ENCODE measurements at regions not wholly inside any gene's neighbourhood (a gene's known extent, or its start where the extent isn't known, plus 50 kb on each side); places are given as distances from the start of the nearest gene placed in this dataset.

- peaks cover 3% of the 10 kb centered on the region; the same call in 1 of the 2 replicates for H3K9me2 ChIP-seq (ENCODE audit: insufficient read depth)
- H3K27ac ChIP-seq = no peak overlapping the region
- no peaks in the 10 kb centered on the region for H3K27me3 ChIP-seq (replicated peaks; ENCODE audit: insufficient read depth)
- TF ChIP-seq EZH2 (IDR thresholded peaks at IDR 0.05; ENCODE audit: insufficient read depth, poor library complexity, severe bottlenecking) = no peak
- TF ChIP-seq EZH2phosphoT487 (IDR thresholded peaks at IDR 0.05; ENCODE audit: insufficient read depth, low read depth) = no peak
- no peaks in the 10 kb centered on the region for H3K4me1 ChIP-seq (ENCODE audit: insufficient read depth)
- H3K4me3 ChIP-seq = no peak overlapping the region
- H3K9ac ChIP-seq = no peak overlapping the region
- H3K9me3 ChIP-seq (ENCODE audit: low read depth) = no peaks in the 10 kb centered on the region
- no peak overlapping the region for H3K4me2 ChIP-seq (ENCODE audit: unreplicated experiment)
- in situ Hi-C loops (cut with MboI) = no loop called here
- 0 out of 2 replicates have a peak, but pooled peaks cover 4% of the 10 kb centered on the region for H3F3A ChIP-seq (ENCODE audit: insufficient read depth)
- no peaks in the 10 kb centered on the region for H4K20me1 ChIP-seq (ENCODE audit: insufficient read depth)
- no peaks in the 10 kb centered on the region for H3K79me2 ChIP-seq (ENCODE audit: insufficient read depth)
- H2AFZ ChIP-seq = no peak overlapping the region
- DNase-seq = no peak
- no peaks in the 10 kb centered on the region for H3K36me3 ChIP-seq (ENCODE audit: low read depth)
Measured at GRCh38 chr1:96552451-96552850, 169.1 kb upstream of the PTBP2 start.

- H3K79me2 ChIP-seq (ENCODE audit: insufficient read depth) = no peaks in the 10 kb centered on the region
- in situ Hi-C loops (cut with MboI) = no loop called here
- DNase-seq = no peak
Measured at GRCh38 chr1:96553811-96554210, 167.8 kb upstream of the PTBP2 start.

GRCh38 chr1:96554364-96554763, 167.2 kb upstream of the PTBP2 start:
- H3K79me2 ChIP-seq (ENCODE audit: insufficient read depth) = no peaks in the 10 kb centered on the region
- no peak overlapping the region for H2AFZ ChIP-seq
- DNase-seq = no peak
- H4K20me1 ChIP-seq (ENCODE audit: insufficient read depth) = no peaks in the 10 kb centered on the region
- peaks cover 13% of the 10 kb centered on the region for H3F3A ChIP-seq (ENCODE audit: insufficient read depth)
- H3K4me1 ChIP-seq (ENCODE audit: insufficient read depth) = peaks cover 12% of the 10 kb centered on the region
- no peaks in the 10 kb centered on the region for H3K27me3 ChIP-seq (replicated peaks; ENCODE audit: insufficient read depth)
- TF ChIP-seq EZH2 (IDR thresholded peaks at IDR 0.05; ENCODE audit: insufficient read depth, poor library complexity, severe bottlenecking) (no peak), EZH2phosphoT487 (IDR thresholded peaks at IDR 0.05; ENCODE audit: insufficient read depth, low read depth) (no peak)
- H3K9ac ChIP-seq = no peak overlapping the region
- H3K4me3 ChIP-seq = no peak overlapping the region
- no peaks in the 10 kb centered on the region for H3K9me3 ChIP-seq (ENCODE audit: low read depth)
- peaks cover 3% of the 10 kb centered on the region; the same call in 1 of the 2 replicates for H3K9me2 ChIP-seq (ENCODE audit: insufficient read depth)
- H3K4me2 ChIP-seq (ENCODE audit: unreplicated experiment) = no peak overlapping the region
- H3K27ac ChIP-seq = no peak overlapping the region
- 90 to 92% methylated on average over 4 of the region's 4 CpGs for WGBS, 2 experiments (ENCODE audit: low coverage in 1 of 2, low lambda C conversion rate in 2 of 2, missing lambda C conversion rate in 2 of 2)
- no peaks in the 10 kb centered on the region for H3K36me3 ChIP-seq (ENCODE audit: low read depth)
- in situ Hi-C loops (cut with MboI) = no loop called here

More at GRCh38 chr1:96553811-96554210, 167.8 kb upstream of the PTBP2 start:
- Histone ChIP-seq H3F3A (ENCODE audit: insufficient read depth) (0 out of 2 replicates have a peak, but pooled peaks cover 9% of the 10 kb centered on the region), H2AFZ (no peak overlapping the region), H3K4me1 (ENCODE audit: insufficient read depth) (peaks cover 7% of the 10 kb centered on the region), H3K9ac (no peak overlapping the region), H3K9me2 (ENCODE audit: insufficient read depth) (peaks cover 3% of the 10 kb centered on the region; the same call in 1 of the 2 replicates), H3K27ac (no peak overlapping the region), H3K36me3 (ENCODE audit: low read depth) (no peaks in the 10 kb centered on the region), H3K9me3 (ENCODE audit: low read depth) (no peaks in the 10 kb centered on the region), H3K4me2 (ENCODE audit: unreplicated experiment) (no peak overlapping the region), H3K27me3 (replicated peaks; ENCODE audit: insufficient read depth) (no peaks in the 10 kb centered on the region), H3K4me3 (no peak overlapping the region), H4K20me1 (ENCODE audit: insufficient read depth) (no peaks in the 10 kb centered on the region)
- TF ChIP-seq EZH2phosphoT487 (IDR thresholded peaks at IDR 0.05; ENCODE audit: insufficient read depth, low read depth) = no peak
- no peak for TF ChIP-seq EZH2 (IDR thresholded peaks at IDR 0.05; ENCODE audit: insufficient read depth, poor library complexity, severe bottlenecking)
- 93 to 95% methylated on average over 1 of the region's 1 CpG for WGBS, 2 experiments (ENCODE audit: low coverage in 1 of 2, low lambda C conversion rate in 2 of 2, missing lambda C conversion rate in 2 of 2)

- H3K9me2 ChIP-seq (ENCODE audit: insufficient read depth) = no peaks in the 10 kb centered on the region
- no peak overlapping the region for H3K9ac ChIP-seq
- DNase-seq = peak; percentile 63
- H3K4me2 ChIP-seq (ENCODE audit: unreplicated experiment) = no peak overlapping the region
- no peaks in the 10 kb centered on the region for H3K27me3 ChIP-seq (replicated peaks; ENCODE audit: insufficient read depth)
- no peaks in the 10 kb centered on the region for H3K9me3 ChIP-seq (ENCODE audit: low read depth)
- no peaks in the 10 kb centered on the region for H4K20me1 ChIP-seq (ENCODE audit: insufficient read depth)
- no peaks in the 10 kb centered on the region for H3K36me3 ChIP-seq (ENCODE audit: low read depth)
- H3K79me2 ChIP-seq (ENCODE audit: insufficient read depth) = no peaks in the 10 kb centered on the region
- H3K4me3 ChIP-seq = no peak overlapping the region
- H3K27ac ChIP-seq = no peak overlapping the region
- no peak for TF ChIP-seq EZH2phosphoT487 (IDR thresholded peaks at IDR 0.05; ENCODE audit: insufficient read depth, low read depth)
- TF ChIP-seq EZH2 (IDR thresholded peaks at IDR 0.05; ENCODE audit: insufficient read depth, poor library complexity, severe bottlenecking) = no peak
- no peak overlapping the region for H2AFZ ChIP-seq
- 70 to 75% methylated on average over 5 of the region's 5 CpGs for WGBS, 2 experiments (ENCODE audit: low coverage in 1 of 2, low lambda C conversion rate in 2 of 2, missing lambda C conversion rate in 2 of 2)
- in situ Hi-C loops (cut with MboI) = no loop called here
- H3F3A ChIP-seq (ENCODE audit: insufficient read depth) = peaks cover 29% of the 10 kb centered on the region
- H3K4me1 ChIP-seq (ENCODE audit: insufficient read depth) = peaks cover 26% of the 10 kb centered on the region
Measured at GRCh38 chr1:96557336-96557735, 164.2 kb upstream of the PTBP2 start.

- Histone ChIP-seq H4K20me1 (ENCODE audit: insufficient read depth) (no peaks in the 10 kb centered on the region), H3K9me3 (ENCODE audit: low read depth) (no peaks in the 10 kb centered on the region), H3K9ac (no peak overlapping the region), H3K4me3 (no peak overlapping the region), H3K27ac (no peak overlapping the region), H3K36me3 (ENCODE audit: low read depth) (no peaks in the 10 kb centered on the region), H3K9me2 (ENCODE audit: insufficient read depth) (no peaks in the 10 kb centered on the region), H3F3A (ENCODE audit: insufficient read depth) (peaks cover 29% of the 10 kb centered on the region), H3K27me3 (replicated peaks; ENCODE audit: insufficient read depth) (no peaks in the 10 kb centered on the region), H3K79me2 (ENCODE audit: insufficient read depth) (no peaks in the 10 kb centered on the region), H3K4me2 (ENCODE audit: unreplicated experiment) (no peak overlapping the region), H2AFZ (no peak overlapping the region), H3K4me1 (ENCODE audit: insufficient read depth) (peaks cover 26% of the 10 kb centered on the region)
- in situ Hi-C loops (cut with MboI) = no loop called here
- peak; percentile 24 for DNase-seq
- 7 to 9% methylated on average over 1 of the region's 1 CpG for WGBS, 2 experiments (ENCODE audit: low coverage in 1 of 2, low lambda C conversion rate in 2 of 2, missing lambda C conversion rate in 2 of 2)
- TF ChIP-seq EZH2phosphoT487 (IDR thresholded peaks at IDR 0.05; ENCODE audit: insufficient read depth, low read depth) = no peak
- no peak for TF ChIP-seq EZH2 (IDR thresholded peaks at IDR 0.05; ENCODE audit: insufficient read depth, poor library complexity, severe bottlenecking)
Measured at GRCh38 chr1:96558635-96559034, 162.9 kb upstream of the PTBP2 start.
